ENCODE measurements at regions not wholly inside any gene's neighbourhood (a gene's known extent, or its start where the extent isn't known, plus 50 kb on each side); places are given as distances from the start of the nearest gene placed in this dataset.
"Not testable (repeated sequence)": the region's sequence is repeated elsewhere in the genome, so short reads cannot be mapped to it uniquely, and the experiment has no call there.

- no peak for DNase-seq
Observed at GRCh38 chr20:48143435-48144081, 358.3 kb upstream of the SULF2 start.

DNA sequence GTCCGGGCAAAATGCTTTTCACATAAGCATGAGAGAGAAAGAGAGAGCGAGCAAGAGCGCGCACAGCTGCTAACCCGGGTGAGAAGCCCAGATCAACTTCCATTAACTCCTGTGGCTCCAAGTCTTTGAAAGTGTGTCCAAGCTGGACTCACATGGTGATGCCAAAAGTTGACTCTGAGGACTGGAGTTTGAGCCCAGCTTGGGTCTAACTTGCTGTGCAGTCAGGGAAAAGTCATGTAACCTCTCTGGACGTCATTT lies 357.2 kb upstream of the SULF2 start:
- no peak for DNase-seq

GRCh38 chr20:48141660-48142515 lies 356.6 kb upstream of the SULF2 start:
- DNase-seq: no peak

DNA sequence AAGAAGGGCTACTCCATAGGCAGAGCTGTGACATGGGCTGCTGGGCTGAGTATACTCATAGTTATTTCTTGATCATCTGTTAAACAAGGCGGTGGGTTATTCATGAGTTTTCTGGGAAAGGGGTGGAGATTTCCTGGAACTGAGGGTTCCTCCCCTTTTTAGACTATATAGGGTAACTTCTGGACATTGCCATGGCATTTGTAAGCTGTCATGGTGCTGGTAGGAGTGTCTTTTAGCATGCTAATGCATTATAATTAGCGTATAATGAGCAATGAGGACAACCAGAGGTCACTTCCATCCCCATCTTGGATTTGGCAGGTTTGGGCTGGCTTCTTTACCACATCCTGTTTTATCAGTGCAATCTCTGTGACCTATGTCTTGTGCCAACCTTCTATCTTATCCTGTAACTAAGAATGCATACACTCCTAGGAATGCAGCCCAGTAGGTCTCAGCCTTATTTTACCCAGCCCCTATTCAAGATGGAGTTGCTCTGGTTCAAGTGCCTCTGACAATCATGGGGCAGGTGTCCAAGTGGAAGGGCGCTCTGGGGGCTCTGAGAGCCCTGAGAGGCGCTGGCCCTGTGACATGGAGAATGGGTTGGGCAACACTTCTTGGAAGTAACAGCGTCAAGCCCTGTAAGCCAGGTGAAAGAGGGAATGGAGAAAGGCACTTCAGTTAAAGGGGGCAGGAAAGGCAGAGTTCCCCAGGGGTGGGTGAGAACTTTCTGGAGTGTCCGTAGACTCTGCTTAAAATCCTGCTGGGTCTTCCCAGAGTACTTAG lies 354.2 kb upstream of the SULF2 start:
- DNase-seq: no peak

DNA sequence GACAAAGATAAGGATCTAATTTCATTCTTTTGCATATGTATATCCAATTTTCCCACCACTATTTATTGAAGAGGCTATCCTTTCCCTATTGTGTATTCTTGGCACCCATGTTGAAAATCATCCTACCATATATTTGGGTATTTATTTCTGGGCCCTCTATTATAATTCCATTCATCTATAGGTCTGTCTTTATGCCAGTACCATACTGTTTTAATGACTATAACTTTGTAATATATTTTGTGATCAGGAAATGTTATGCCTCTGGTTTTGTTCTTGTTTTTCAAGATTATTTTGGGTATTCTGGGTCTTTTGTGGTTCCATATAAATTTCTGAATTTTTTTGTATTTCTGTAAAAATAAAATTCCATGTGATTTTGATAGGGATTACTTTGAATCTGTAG lies 347.6 kb upstream of the SULF2 start:
- no peak for DNase-seq

DNA sequence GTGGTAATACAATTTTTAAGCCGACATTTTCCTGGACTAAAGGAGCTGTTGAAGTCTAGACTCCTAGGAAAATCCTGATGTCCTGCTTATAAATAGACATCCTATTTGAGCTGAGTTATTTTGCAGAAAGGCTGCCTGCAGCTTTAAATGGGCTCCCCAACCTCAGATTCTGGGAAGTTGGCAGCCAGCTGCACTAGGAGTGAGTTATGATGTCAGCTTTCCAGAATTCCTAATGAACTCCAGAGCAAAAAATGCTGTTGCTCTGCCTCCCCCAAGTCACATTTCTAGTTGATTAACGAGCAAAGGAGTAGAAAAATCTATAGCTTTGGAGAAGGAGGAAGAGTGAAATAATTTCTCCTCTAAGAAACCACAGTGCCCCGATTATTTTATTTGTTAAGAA lies 346.3 kb upstream of the SULF2 start:
- no peak for DNase-seq

DNA sequence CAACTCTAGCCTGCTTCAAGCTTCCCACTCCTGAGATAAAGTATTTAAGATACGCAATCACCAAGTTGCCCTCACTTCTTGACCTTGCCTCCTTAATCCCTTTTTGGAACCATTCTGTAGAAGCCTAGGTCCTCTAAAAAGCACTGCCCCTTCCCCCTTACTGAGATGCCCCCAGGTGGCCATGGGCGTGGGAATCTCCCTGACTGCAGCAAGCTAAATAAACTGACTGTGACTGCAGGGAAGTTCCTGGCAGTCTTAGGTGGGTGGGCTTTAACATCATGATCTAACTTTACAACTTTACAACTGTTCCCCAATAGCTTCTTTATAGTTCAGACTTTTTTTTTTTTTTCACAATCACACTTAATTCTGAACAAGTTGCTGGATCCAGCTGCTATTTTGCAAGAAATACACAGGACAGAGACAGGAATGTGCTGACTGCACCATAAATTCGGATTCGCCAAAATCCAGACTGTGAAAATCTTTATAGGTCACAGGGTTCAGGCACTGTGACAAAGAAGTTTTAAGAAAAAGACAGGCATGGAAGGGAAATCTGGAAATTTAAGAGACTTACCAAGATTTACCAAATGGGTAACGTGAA lies 344.2 kb upstream of the SULF2 start:
- DNase-seq: no peak

- no peak for DNase-seq
Observed at GRCh38 chr20:48128436-48128835, 343.2 kb upstream of the SULF2 start.

- not testable (repeated sequence) for DNase-seq
Observed at GRCh38 chr20:48127964-48128363, 342.7 kb upstream of the SULF2 start.

DNA sequence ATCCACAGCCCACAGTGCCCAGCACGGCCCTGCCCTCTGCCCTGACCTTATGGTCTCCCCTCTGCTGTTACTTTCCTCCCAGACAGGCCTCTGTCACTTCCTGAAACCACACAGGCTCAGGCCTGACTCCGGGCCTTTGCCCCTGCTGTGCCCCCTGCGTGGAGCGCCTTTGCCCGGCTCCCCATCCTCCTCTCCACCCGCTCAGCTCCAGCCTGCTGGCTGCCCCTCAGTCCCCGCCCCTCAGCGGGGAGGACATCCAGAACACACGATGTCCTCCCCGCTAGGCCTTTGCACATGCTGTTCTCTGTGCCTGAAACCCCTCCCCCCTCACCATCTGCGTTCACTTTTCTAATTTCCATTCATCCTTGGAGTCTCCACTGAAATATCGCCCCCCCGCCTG lies 341.9 kb upstream of the SULF2 start:
- not testable (repeated sequence) for DNase-seq

GRCh38 chr20:48126227-48126740 lies 341.0 kb upstream of the SULF2 start:
- DNase-seq: no peak

DNA sequence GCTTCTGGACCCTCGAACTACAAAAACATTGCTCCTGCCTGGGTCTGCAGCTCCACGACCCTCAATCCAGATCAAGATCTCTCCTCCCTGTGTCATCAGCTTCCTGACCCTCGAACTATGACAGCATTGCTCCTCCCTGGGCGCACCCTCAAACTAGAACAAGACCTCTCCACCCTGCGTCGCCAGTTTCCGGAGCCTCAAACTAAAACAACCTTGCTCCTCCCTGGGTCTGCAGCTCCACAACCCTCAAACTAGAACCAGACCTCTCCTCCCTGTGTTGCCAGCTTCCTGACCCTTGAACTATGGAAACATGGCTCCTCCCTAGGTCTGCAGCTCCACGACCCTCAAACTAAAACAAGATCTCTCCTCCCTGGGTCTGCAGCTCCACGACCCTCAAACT lies 339.7 kb upstream of the SULF2 start:
- DNase-seq: no peak

DNA sequence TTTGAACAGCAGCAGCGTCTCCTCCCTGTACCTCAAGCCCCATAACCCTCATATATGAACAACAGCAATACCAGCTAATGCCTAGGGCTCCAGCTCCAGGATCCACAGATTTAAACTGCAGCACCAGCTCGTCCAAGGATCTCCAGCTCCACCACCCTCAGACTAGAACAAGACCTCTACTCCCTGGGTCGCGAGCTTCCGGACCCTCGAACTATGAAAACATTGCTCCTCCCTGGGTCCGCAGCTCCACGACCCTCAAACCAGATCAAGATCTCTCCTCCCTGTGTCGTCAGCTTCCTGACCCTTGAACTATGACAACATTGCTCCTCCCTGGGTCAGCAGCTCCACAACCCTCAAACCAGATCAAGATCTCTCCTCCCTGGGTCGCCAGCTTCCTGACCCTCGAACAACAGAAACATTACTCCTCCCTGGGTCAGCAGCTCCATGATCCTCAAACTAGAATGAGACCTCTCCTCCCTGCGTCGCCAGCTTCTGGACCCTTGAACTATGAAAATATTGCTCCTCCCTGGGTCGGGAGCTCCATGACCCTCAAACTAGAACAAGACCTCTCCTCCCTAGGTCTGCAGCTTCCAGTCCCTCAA lies 339.0 kb upstream of the SULF2 start:
- DNase-seq: no peak

GRCh38 chr20:48120120-48120519 lies 334.8 kb upstream of the SULF2 start:
- no peak for DNase-seq

DNA sequence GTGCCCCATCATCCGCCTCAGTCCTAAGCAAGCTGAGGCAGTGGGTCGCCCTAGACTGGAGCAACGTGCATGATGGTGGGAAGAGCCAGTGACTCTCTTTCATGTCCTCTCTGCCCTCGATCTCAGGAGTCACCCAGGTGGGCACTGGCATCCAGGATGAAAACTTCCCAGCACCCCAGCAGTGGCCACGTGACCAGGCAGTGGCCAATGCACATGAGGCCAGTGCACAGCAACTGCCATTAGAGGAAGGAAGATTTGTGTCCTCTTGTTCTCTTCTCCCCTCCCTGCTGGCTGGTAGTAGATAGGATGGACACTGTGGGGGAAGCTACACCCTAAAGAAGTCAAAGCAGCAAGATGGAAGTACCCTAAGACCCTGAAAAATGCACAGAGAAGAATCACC lies 334.1 kb upstream of the SULF2 start:
- not testable (repeated sequence) for DNase-seq

- DNase-seq: no peak
Observed at GRCh38 chr20:48115502-48115901, 330.2 kb upstream of the SULF2 start.

GRCh38 chr20:48107560-48107959 lies 322.3 kb upstream of the SULF2 start:
- no peak for DNase-seq

- no peak for DNase-seq
Observed at GRCh38 chr20:48106428-48106827, 321.1 kb upstream of the SULF2 start.

DNA sequence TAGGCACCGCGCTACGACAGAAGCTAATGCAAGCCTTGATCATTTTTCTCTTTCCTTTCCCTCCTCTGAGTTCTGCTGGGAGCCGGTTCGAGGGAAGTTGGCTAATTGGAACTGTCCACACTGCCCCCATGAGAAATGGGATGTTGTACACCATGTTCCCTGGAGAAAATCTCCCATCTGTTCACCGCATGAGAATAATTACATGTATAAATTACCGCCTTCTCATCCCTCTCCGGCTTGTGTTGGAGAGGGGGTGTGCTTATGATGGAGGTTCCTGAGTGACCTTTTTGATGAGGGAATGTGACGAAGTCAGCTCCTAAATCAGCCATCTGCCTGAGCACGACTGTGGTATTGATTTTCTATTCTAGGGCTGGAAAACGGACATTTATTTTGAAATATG lies 320.2 kb upstream of the SULF2 start:
- DNase-seq: no peak

DNA sequence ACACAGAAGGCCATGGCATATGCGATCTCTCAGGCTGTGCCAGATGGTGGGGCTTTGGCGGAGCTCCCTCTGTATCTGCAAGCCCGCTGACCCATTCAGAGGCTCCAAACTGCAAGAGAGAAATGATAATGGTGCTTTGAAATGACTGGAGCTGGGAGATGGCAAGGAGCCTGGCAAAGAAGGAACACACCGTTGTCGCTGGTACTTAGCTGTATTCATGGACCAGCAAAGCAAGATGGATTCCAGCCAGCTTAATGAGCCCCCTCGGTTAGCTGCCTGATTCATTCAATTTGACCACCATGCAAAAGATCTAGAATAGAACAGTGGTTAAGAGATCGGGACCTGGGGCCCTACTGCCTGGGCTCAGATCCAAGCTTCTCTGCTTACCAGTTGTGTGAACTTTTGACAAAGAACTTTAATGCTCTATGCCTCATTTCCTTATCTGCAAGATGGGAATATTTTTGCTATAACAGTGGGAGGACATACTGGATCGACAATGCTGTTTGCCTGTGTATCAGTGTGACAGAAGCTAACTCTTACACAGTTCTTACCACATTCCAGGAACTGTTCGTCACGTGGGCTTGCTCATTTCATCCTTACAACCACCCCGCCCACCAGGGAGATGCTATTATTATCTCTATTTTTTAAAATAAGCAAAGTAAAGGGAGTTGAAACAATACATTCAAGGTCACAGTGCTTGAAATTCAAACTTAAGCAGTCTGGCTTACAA lies 317.8 kb upstream of the SULF2 start:
- no peak for DNase-seq

GRCh38 chr20:48102076-48102787 lies 317.0 kb upstream of the SULF2 start:
- DNase-seq: no peak

- no peak for DNase-seq
Observed at GRCh38 chr20:48100483-48100882, 315.2 kb upstream of the SULF2 start.
